ENCODE measurements at regions not wholly inside any gene's neighbourhood (a gene's known extent, or its start where the extent isn't known, plus 50 kb on each side); places are given as distances from the start of the nearest gene placed in this dataset.
"Not testable (repeated sequence)": the region's sequence is repeated elsewhere in the genome, so short reads cannot be mapped to it uniquely, and the experiment has no call there.

DNA sequence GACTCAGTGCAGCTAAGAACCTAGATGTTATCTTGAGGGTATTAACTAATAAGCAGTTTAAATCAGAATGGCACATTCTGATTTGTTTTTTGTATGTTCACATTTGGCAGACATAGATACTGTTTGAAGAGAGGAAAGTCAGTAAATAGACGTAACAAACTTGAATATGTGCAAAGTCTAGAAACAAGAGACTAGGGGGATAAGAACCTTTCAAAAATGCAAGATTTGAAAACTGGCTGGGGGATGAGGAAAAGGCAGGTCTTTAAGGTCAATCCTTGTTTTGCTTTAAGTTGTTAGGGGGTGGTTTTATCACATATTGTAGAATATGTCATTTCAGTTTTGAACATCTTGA is 136.5 kb downstream of the ZNF92 start:
- not testable (repeated sequence) for DNase-seq (ENCODE audit: low read depth)

DNA sequence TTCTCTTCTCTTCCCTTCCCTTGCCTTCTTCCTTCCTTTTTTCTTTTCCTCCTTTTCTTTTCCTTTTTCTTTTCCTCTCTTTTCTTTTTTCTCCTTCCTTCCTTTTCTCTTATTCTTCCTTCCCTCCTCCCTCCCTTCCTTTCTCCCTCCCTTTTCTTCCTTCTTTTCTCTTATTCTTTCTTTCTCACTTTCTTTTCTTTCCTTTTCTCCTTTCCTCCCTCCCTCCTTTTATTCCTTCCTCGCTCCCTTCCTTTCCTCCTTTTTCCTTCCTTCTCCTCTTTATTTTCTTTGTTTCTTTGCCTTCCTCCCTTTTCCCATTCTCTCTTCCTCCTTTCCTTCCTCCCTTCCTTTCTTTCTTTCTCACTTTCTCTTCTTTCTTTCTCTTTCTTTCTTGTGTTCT is 146.1 kb downstream of the ZNF92 start:
- not testable (repeated sequence) for DNase-seq (ENCODE audit: low read depth)

DNA sequence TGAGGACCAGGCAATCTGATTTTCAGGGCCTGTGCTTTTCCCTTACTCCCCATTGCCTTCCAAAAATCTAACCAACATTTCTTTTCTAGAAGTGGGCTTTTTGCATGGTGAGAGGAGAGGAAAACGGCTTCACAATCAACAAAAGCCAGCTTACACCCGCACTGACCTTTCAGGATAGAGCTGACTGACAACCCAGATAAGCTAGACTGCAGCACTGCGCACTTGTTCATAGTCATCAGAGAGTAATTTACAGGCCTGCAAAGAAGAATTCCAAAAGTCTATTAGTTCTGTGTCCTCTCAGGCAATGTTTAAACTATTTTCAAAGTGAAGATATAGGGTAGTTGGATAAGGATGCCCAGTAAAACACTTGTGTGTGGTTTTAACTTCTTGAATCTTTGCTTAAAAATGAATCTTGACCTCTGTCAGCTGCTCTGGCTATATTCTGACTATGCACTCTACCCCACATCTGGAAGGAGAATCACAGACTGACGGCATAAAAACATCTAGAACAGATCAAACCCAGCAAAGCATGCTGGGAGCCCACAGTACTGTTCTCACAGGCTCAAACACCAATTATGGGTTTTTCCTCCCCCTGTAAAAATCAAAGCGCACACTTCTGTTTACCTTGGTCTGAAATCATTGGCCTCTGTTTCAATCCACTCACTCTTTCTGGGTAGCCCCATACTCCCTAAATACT is 172.0 kb downstream of the ZNF92 start:
- DNase-seq (ENCODE audit: low read depth) = not testable (repeated sequence)

DNA sequence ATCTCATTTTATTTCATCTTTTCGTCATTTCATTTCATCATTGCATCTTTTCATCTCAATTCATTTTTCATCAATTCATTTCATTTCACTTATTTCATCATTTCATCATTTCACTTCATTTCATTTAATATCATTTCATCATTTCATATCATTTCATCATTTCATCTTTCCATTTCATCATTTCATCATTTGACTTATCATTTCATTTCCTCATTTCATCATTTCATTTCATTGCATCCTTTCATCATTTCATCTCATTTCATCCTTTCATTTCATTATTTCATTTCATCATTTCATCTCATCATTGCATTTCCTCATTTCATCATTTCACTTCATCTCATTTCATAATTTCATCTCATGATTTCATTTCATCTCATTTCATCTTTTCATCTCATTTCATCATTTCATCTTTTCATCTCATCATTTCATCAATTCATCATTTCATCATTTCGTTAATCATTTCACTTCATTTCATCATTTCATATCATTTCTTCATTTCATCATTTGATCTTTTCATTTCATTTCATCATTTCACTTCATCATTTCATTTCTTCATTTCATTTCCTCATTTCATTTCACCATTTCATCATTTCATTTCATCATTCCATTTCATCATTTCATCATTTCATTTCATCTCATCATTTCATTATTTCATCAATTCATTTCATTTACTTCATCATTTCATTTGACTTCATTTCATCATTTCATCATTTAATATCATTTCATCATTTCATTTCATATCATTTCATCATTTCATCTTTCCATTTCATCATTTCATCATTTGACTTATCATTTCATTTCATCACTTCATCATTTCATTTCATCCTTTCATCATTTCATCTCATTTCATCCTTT is 176.2 kb downstream of the ZNF92 start:
- not testable (repeated sequence) for DNase-seq (ENCODE audit: low read depth)

DNA sequence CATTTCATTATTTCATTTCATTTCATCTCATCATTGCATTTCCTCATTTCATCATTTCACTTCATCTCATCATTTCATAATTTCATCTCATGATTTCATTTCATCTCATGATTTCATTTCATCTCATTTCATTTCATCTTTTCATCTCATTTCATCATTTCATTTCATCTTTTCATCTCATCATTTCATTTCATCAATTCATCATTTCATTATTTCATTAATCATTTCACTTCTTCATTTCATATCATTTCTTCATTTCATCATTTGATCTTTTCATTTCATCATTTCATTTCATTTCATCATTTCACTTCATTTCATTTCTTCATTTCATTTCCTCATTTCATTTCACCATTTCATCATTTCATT is 176.8 kb downstream of the ZNF92 start:
- DNase-seq (ENCODE audit: low read depth) = not testable (repeated sequence)

DNA sequence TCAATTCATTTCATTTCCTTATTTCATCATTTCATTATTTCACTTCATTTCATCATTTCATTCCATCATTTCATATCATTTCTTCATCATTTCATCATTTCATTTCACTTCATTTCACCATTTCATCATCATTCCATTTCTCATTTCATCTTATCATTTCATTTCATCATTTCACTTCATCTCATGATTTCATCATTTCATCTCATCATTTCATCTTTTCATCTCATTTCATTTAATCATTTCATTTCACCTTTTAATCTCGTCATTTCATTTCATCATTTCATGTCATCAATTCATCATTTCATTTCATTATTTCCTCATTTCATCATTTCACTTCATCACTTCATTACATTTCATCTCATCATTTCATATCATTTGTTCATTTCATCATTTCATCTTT is 177.4 kb downstream of the ZNF92 start:
- not testable (repeated sequence) for DNase-seq (ENCODE audit: low read depth)

DNA sequence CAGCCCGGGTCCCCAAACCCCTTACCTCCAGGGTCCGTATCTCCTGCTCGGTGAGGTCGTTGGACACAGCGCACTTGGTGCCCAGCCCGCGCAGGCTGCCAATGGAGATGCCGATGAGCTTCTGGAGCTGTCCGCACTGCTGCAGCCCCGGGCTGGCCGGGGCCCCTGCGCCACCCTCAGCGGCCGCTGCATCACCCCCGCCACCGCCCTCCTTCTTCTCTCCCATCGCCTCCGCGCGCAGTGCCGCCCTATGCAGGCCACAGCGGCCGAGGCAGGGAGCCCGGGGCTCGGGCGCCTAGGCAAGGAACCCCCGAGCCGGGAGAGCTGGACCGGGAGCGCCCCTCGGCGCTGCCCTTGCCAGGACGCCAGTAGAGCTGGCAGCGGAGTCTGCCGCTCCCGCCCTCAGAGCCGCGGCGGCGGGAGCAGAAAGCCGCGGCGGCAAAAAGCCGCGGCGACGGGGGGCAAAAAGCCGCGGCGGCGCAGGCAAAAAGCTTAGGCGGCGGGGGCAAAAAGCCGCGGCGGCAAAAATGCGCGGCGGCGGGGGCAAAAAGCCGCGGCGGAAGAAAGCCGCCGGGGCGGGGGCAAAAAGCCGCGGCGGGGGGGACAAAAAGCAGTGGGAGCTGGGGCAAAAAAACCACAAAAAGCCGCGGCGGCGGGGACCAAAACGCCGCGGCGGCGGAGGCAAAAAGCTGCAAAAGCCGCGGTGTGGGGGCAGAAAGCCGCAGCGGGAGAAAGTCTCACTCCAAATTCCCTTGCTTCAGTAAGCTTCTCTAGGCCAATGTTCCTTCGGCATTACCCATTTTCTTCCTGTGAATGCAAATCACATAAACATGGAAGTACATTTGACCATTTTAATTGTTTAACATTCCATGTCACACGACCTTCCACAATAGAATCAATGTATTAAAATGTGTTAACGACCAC is 181.2 kb downstream of the ZNF92 start:
- not testable (repeated sequence) for DNase-seq (ENCODE audit: low read depth)

DNA sequence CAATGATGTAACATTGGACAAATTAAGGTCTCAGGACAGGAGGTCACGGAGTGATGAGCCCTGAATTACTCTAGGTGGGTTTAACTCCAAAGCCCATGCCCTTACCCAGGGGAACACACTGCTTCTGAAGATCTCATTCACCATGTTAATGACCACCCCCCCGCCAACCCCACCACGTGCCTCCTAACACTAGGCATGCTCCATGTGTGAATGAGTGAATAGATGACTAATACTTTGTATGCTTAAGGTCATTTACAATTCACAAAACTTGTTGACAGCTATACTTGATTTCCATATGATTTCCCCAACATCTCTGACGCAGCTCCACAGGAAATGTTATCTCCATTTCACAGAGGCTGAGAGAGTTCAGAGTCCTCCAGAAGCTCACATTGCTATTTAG is 184.9 kb downstream of the ZNF92 start:
- not testable (repeated sequence) for DNase-seq (ENCODE audit: low read depth)

DNA sequence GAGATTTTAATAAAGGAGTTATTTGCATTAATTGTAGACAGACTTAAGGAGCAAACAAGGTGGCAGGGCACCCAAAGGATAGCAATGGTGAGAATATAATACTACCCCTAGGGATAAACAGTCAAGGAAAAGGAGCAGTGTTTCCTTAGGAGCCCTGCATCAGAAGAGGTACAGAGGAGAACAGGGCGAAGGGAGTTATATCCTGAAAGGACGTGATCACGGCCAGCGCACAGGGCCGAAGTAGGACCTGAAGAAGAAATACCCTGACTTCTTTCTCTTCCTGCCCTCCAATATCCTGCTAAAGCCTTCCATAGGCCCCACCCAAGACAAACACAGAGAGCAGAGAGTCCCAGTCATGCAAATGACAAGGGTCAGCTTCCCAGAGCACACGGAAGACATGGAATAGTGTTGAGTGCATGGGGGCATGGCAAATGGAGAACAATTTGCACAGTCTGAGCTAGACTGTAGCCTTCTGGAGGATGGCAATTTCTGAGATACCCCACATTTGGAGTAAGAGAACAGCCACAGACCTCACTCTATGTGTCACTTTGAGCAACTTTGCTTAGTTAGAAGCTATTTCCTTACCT is 188.2 kb downstream of the ZNF92 start:
- not testable (repeated sequence) for DNase-seq (ENCODE audit: low read depth)

DNA sequence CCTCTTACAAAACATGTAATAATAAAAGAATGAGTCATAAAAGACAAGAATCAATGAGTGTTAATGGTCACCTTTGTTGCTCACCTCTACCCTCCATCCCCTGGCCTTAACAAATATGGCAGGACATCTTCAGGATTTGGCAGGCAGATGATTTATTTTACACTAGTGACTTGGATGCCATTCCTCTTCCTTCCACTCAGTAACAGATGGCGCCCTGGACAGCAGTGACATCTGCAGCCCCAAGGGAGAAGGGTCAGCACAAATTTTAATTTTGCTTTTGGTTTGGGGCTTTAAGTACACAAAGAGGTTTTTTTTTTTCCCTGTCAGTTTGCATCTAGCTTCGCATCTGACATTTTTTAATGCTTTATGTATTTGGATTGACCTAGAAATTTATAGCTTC is 188.9 kb downstream of the ZNF92 start:
- not testable (repeated sequence) for DNase-seq (ENCODE audit: low read depth)

DNA sequence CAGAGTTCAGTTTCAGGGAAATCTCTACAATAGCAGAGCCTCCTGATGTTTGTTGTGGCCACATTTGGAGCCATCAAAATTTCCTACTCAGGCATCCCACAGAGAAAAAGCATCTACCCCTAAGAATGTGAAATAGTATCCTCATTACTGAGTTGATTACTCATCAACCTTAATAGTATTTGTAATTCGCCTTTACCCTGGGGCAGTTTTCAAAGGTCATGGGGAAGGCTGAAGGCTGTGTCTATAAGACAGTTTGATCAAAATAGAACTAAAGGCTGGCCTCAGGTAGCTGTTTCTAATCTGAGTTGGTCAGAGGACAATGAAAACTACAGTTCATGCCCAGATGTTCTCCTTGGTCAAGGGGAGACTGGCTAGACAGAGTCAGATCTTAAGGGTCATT is 189.7 kb downstream of the ZNF92 start:
- not testable (repeated sequence) for DNase-seq (ENCODE audit: low read depth)

DNA sequence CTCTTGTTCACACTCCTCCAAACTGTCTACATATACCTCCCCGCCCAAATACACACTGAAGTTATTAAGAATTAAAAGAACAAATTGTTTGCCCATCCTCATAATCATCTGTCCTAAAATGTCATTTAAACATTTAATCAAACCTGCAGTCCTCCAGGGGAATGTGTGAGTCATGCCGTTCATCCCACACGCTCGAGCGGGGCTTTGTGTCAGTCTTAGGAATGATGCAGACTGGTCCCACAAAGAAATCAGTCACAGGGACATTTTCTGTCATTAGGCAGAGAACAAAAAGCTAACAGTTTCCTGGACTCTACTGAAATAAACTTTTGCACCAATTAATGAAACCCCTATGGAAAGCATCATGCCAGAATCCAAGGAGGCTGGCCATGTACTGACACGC is 194.6 kb downstream of the ZNF92 start:
- DNase-seq (ENCODE audit: low read depth) = not testable (repeated sequence)

DNA sequence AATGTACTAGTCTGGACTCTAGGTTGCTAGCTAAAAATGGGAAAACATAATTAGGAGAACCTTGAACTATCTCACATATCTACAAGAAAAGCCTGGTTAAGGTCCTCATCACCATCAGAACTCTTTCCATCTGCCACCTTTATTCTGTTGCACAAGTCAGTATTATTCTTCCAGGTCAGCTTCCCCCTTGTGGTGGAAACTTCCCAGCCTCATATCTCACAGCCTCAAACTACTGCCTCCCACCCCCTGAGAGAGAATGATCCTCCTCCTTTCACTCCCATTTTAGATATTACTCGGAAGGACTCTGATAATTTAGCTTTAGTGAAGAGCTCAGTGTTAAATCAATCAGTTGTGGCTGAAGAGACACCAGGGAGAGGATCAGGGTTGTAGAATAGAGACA is 197.3 kb downstream of the ZNF92 start:
- not testable (repeated sequence) for DNase-seq (ENCODE audit: low read depth)

DNA sequence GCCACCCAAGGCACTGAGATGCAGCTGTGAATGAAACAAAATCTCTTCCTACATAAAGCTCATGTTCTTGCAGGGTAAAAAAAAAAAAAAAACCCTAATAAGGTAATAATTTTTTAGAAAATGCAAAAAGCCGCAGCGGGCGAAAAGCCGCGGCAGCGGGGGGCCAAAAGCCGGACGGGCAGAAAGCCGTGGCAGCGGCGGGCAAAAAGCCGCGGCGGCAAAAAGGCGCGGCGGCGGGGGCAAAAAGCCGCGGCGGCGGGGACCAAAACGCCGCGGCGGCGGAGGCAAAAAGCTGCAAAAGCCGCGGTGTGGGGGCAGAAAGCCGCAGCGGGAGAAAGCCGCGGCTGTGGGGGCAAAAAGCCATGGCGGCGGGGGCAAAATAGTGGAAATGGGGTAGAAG is 198.9 kb downstream of the ZNF92 start:
- not testable (repeated sequence) for DNase-seq (ENCODE audit: low read depth)

DNA sequence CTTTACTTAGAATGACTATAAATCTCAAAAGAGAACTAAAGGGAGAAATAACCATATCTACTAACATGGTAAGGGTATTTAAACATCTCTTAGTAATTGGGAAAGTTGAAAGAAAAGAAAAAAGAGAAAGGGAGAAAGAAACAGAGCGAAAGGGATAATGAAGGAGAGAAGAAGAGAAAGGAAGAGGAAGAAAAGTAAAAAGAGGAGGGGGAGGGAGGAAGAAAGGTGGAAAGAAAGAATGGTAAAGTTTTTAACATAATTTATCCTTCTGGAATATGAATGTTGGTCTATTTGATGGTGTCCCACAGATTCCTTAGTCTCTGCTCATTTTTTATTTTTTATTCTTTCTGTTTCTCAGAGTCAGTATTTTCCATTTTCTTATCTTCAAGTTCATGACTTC is 202.7 kb downstream of the ZNF92 start:
- DNase-seq (ENCODE audit: low read depth) = not testable (repeated sequence)

DNA sequence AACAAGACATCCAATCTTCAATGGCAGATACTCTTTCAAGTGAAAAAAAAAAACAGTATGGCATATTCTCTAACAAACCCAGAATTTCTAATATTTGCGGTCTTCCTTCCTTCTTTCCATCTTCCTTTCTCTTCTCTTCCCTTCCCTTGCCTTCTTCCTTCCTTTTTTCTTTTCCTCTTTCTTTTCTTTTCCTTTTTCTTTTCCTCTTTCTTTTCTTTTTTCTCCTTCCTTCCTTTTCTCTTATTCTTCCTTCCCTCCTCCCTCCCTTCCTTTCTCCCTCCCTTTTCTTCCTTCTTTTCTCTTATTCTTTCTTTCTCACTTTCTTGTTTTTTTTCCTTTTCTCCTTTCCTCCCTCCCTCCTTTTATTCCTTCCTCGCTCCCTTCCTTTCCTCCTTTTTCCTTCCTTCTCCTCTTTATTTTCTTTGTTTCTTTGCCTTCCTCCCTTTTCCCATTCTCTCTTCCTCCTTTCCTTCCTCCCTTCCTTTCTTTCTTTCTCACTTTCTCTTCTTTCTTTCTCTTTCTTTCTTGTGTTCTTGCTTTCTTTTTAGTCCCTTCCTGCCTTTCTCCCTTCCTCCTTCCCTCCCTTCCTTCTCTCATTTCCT is 209.0 kb downstream of the ZNF92 start:
- not testable (repeated sequence) for DNase-seq (ENCODE audit: low read depth)

DNA sequence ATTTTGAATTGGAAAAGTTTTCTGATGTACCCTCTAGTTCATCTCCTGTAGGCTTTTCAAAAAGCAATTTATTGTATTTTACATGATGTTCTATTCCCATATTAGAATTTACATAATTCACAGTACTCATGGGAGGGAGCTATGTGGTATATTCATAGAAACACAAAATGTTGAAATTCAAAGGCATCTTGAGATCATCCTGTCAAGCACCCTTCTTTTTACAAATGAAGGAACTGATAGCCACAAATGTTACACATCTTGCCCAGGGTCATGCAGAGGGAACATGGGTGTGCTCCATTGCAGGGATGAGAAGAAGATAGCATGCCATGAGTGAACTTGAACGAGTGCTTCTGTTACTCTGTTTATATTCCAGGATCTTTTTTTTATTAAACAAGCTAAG is 228.8 kb downstream of the ZNF92 start:
- not testable (repeated sequence) for DNase-seq (ENCODE audit: low read depth)

DNA sequence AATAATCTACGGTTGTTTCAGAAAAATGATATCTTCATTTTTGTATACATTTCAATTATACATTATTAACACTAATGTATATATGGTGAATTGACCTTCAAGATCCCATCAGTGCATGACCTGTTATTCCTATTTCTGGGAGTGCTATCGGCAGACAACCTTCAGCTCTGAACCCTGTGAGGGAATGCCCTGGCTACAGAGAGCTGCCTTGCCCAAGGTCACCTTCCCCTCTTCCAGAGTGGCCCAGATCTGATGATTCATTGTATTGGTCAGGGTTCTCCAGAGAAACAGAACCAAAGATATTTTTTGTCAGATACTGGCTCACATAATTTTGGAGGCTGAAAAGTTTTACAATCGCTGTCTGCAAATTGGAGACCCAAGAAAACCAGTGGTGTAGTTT is 235.5 kb downstream of the ZNF92 start:
- no peak for DNase-seq (ENCODE audit: low read depth)

DNA sequence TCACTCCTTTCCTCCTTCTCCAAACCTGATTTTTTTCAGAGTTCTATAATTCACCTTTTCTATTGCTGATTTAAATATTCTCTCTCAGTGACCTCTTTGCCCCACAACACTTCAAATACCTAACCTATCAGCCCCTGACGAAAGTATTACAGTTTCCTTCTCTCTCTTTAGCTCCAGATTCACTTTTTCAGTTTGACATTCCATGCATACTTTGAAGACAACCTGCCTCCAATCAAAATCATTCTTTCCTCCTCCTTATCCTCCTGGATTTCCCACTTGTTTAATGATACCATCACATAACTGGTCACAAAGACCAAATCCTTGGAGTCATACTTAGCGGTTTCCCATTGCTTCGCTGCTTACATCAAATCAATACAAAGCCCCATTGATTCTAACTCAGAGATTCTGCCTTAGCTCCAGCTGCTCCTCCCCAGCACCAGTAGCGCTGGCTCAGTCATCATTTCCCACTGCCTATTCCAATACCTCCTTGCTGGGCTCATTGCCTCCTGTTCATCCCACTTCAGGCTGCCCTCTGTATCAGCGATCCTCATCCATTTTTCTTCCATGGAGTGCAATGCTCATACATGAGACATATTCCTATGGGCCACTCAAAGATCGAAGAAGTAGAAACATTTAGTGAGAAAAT is 240.1 kb downstream of the ZNF92 start:
- DNase-seq (ENCODE audit: low read depth) = not testable (repeated sequence)

DNA sequence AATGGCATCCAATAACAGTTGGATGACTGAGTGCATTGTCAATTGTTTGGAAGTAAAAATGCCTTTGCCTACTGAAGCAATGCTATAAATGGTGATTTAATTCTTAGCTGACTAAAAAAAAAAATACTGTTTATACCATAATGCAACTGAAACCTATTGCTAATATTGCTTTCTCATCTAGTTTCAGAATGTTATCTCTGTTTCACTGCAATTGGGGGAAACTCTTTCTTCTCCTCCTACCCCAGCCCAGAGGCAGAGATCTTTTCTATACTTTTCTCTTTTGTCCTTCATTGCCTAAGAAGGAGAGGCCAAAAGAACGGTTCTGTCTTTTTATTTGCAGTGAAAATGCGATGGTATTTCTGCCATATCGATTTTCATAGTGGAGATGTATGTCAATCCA is 242.5 kb downstream of the ZNF92 start:
- not testable (repeated sequence) for DNase-seq (ENCODE audit: low read depth)

DNA sequence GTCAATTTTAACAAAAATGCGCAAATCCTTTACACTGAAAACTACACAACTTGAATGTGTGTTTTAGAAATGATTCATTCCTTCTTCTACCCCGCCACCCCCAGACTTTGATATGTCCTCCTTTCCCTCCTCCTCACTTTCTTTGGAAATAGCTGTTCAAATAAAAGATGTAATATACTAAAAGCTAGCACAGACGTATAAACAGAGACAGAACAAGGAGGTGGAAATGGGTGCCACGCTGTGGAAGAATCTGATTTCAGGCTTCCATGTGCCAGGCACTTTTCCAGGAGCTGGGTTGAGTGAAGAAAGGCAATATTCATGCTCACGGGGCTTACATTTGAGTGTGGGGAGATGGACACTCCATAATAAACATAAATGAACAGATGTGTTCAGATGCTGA is 246.6 kb downstream of the ZNF92 start:
- DNase-seq (ENCODE audit: low read depth) = not testable (repeated sequence)

Data from non-pigmented ciliary epithelial cell (primary cell).